Glutamatergic neuron (in vitro differentiated cells): ENCODE measurements at regions not wholly inside any gene's neighbourhood (a gene's known extent, or its start where the extent isn't known, plus 50 kb on each side); places are given as distances from the start of the nearest gene placed in this dataset.

Experiments used
- DNase-seq: peaks from one replicate; pipeline ENCODE4 v3.0.0; 2022
- H3K27ac Mint-ChIP-seq: one replicate; pipeline ENCODE4 v1.8.0; 2020; ENCODE audit warnings: mild to moderate bottlenecking, mixed read lengths, inconsistent platforms; ENCODE audit not compliant: unreplicated experiment
- H3K27me3 Mint-ChIP-seq: one replicate; pipeline ENCODE4 v1.8.0; 2020; ENCODE audit warnings: mild to moderate bottlenecking, moderate library complexity, mixed read lengths, inconsistent platforms; ENCODE audit not compliant: unreplicated experiment
- H3K36me3 Mint-ChIP-seq: one replicate; pipeline ENCODE4 v1.8.0; 2020; ENCODE audit warnings: mild to moderate bottlenecking, mixed read lengths, inconsistent platforms; ENCODE audit not compliant: unreplicated experiment
- H3K4me1 Mint-ChIP-seq: one replicate; pipeline ENCODE4 v1.8.0; 2020; ENCODE audit warnings: mild to moderate bottlenecking, low read depth, mixed read lengths, inconsistent platforms; ENCODE audit not compliant: unreplicated experiment
- H3K4me3 Mint-ChIP-seq: one replicate; pipeline ENCODE4 v1.8.0; 2020; ENCODE audit warnings: mild to moderate bottlenecking, mixed read lengths, inconsistent platforms; ENCODE audit not compliant: unreplicated experiment
- H3K9me3 Mint-ChIP-seq: one replicate; pipeline ENCODE4 v1.8.0; 2020; ENCODE audit warnings: mild to moderate bottlenecking, moderate library complexity, mixed read lengths, inconsistent platforms; ENCODE audit not compliant: unreplicated experiment
- TF ChIP-seq, protein P1 (sequence below): fragments of 200-600 bp; sonication (generic); IDR thresholded peaks from one replicate; pipeline ENCODE4 v1.5.0; 2021; ENCODE audit not compliant: partially characterized antibody, unreplicated experiment

- Mint-ChIP-seq H3K4me1 (no peaks in the 10 kb centered on the region), H3K4me3 (no peak overlapping the region), H3K27ac (no peak overlapping the region), H3K9me3 (peaks cover 1% of the 10 kb centered on the region), H3K27me3 (peaks cover 4% of the 10 kb centered on the region), H3K36me3 (no peaks in the 10 kb centered on the region)
- no peak for DNase-seq
- TF ChIP-seq, protein P1, sequence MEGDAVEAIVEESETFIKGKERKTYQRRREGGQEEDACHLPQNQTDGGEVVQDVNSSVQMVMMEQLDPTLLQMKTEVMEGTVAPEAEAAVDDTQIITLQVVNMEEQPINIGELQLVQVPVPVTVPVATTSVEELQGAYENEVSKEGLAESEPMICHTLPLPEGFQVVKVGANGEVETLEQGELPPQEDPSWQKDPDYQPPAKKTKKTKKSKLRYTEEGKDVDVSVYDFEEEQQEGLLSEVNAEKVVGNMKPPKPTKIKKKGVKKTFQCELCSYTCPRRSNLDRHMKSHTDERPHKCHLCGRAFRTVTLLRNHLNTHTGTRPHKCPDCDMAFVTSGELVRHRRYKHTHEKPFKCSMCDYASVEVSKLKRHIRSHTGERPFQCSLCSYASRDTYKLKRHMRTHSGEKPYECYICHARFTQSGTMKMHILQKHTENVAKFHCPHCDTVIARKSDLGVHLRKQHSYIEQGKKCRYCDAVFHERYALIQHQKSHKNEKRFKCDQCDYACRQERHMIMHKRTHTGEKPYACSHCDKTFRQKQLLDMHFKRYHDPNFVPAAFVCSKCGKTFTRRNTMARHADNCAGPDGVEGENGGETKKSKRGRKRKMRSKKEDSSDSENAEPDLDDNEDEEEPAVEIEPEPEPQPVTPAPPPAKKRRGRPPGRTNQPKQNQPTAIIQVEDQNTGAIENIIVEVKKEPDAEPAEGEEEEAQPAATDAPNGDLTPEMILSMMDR, result no peak
Observed at GRCh38 chr2:52995424-52995823, 772.2 kb upstream of the CHAC2 start.

DNA sequence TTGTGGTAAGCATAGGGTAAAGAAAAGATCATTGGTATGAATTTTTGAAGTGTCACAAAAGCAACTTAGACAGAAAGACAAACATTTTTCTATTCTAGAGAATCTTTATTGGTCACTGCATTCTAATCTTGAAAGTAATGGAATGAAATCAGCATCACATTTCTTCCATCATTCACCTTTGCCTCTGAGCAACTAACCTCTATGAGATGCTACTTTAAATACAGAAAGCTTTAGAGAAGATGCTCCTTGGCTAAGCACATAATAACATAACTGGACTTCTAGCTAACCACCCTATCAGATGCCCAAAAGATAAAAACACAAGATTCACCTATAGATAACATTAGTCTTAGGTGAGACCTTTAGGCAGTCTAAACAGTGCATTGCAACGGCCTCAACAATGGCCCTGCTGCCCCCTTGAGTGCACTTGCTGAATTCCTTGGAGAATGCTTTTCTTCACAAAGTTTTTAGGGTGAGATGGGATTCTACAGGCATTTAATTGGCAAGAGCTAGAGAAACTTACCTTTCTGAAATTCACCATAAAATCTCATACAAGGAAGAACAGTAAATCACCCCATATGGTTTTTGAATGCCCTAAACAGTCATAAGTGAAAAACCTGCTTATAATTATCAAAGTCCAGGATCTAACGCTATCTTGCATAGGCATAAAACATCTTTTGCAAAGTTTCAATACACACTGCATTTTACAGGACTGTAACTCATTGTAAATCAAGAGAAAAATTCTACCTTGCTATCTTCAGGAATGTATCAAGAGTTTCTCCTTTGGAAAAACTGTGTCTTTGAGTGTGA is 791.3 kb upstream of the CHAC2 start:
- Mint-ChIP-seq H3K27me3 (no peaks in the 10 kb centered on the region), H3K27ac (no peak overlapping the region), H3K36me3 (no peaks in the 10 kb centered on the region), H3K4me3 (no peak overlapping the region), H3K4me1 (no peaks in the 10 kb centered on the region), H3K9me3 (no peaks in the 10 kb centered on the region)
- TF ChIP-seq, protein P1, result no peak
- DNase-seq, result no peak

DNA sequence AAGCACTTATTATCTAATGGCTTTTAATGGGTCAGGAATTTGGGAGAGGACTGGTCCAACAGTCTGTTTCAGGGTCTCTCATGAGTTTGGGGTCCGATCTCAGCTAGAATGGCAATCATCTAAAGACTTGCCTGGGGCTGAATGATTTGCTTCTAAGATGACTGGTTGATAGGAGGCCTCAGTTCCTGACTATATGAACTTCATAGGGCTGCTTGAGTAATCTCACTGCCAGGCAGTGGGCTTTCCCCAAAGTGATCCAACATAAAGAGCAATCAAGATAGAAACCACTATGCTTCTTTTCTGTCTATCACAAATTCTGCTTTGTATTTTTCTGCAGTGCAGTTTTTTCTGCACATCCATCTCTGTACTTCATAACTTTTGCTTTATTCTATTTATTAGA is 793.5 kb upstream of the CHAC2 start:
- DNase-seq, result no peak
- TF ChIP-seq, protein P1, result no peak
- no peaks in the 10 kb centered on the region for H3K27me3 Mint-ChIP-seq
- no peaks in the 10 kb centered on the region for H3K4me1 Mint-ChIP-seq
- H3K4me3 Mint-ChIP-seq, result no peak overlapping the region
- no peaks in the 10 kb centered on the region for H3K36me3 Mint-ChIP-seq
- H3K9me3 Mint-ChIP-seq, result no peaks in the 10 kb centered on the region
- H3K27ac Mint-ChIP-seq, result no peak overlapping the region

DNA sequence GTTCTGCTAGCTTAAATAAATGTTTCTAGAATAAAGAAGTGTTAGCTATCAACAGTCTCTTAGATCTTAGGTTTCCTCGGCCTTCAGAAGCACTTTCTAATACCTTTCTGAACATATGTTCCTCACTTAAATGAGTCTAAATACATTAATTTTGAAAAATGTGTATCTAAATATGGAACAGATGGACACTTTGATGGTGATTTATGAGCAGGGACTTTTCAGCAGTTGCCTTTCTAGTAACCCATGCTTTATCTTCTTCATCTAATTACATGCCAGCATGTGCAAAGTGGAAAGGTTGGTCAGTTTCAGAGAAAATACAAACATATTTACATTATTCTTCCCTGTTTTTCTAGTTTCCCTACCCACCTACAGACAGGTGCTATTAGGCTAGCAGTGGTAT is 797.0 kb upstream of the CHAC2 start:
- H3K27ac Mint-ChIP-seq, result no peak overlapping the region
- H3K9me3 Mint-ChIP-seq, result no peaks in the 10 kb centered on the region
- TF ChIP-seq, protein P1, result no peak
- H3K36me3 Mint-ChIP-seq, result no peaks in the 10 kb centered on the region
- H3K27me3 Mint-ChIP-seq, result no peaks in the 10 kb centered on the region
- H3K4me3 Mint-ChIP-seq, result no peak overlapping the region
- DNase-seq, result no peak
- H3K4me1 Mint-ChIP-seq, result no peaks in the 10 kb centered on the region

GRCh38 chr2:52968043-52968442 is 799.6 kb upstream of the CHAC2 start:
- no peaks in the 10 kb centered on the region for H3K9me3 Mint-ChIP-seq
- TF ChIP-seq, protein P1, result no peak
- no peak overlapping the region for H3K4me3 Mint-ChIP-seq
- no peaks in the 10 kb centered on the region for H3K27me3 Mint-ChIP-seq
- no peak overlapping the region for H3K27ac Mint-ChIP-seq
- H3K36me3 Mint-ChIP-seq, result no peaks in the 10 kb centered on the region
- DNase-seq, result no peak
- H3K4me1 Mint-ChIP-seq, result no peaks in the 10 kb centered on the region
